Suppressor macrophage (primary cell): ENCODE measurements at regions not wholly inside any gene's neighbourhood (a gene's known extent, or its start where the extent isn't known, plus 50 kb on each side); places are given as distances from the start of the nearest gene placed in this dataset.

ENCODE experiments used
- DNase-seq, 4 experiments: peaks; one replicate each; pipeline ENCODE4 v3.0.0-alpha.2; 2020 to 2022

- peak in 2 of 4 experiments; percentile 24 to 41 for DNase-seq
These were observed 362.3 kb downstream of the WDR72 start for GRCh38 chr15:53397041-53397616.

DNA sequence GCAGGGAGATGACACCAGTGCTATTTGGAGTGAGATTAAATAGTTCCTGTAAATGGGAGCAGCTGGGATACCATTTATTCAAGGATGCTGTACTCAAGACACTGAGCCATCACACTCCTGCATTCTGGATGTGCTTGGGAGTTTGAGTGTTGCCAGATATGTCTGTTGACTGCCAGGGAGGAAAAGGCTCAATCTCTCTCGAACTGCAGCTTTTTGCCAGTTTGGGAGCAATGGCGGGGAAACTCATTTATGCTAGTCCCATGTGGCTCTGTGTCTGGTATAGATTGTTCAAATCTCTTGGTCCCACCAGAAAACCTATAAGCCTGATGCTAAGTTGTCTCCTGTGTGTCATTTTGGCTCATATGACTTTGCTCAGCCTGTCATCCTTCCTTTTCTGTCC lies 363.6 kb downstream of the WDR72 start:
- no peak for DNase-seq

GRCh38 chr15:53390549-53390948 lies 368.9 kb downstream of the WDR72 start:
- no peak for DNase-seq

- no peak for DNase-seq
These were observed 370.0 kb downstream of the WDR72 start for GRCh38 chr15:53389271-53390037.

DNA sequence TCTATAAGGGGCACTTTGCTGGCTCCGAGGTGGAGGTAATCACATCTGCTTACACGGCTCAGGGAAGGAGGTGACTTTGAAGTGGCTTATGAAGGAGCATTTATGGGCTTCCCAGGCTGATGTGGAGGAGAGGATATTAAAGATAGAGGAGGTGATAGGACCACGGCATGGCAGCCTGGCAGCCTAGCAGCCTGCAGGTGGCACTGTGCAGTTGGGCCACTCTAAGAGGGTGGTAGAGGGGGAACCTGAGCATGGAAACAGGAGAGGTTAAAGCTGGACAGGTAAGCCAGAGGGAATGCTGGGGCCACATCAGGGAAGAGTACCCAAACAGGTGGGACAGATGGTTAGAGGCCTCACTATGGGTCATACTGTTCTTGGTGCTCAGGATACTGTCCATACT lies 375.0 kb downstream of the WDR72 start:
- DNase-seq, result no peak

DNA sequence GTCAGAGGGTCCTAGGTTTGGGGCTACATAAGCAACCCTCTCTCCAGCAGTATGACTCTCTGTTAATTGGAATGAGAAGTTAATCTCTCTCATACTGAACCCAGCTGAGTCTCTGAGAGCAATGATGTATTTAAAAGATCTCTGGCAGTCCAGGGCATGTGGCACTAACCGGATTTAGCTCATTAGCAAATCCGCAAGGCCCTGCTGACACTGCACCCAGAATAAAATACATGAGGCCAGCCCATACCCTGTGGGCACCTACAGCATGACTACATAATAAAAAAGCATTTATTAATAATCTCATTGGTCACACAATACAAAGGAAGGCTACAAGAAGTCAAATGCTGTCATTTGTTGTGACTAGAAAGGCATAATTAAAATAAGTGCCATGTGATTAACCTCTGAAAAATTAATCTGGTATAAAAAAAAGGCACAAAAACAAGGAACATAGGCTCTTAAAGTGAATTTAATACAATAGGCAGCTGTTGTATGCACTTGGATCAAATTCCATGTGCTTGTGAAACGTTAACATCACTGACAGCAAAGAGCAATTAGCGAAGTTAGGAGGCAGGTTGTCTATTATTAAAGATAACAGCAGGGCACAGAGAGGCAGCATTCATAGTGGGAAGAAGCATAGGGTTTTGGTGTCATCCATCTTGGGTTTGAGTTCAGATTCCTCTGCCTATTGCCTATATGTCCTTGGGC lies 381.2 kb downstream of the WDR72 start:
- DNase-seq, result no peak

DNA sequence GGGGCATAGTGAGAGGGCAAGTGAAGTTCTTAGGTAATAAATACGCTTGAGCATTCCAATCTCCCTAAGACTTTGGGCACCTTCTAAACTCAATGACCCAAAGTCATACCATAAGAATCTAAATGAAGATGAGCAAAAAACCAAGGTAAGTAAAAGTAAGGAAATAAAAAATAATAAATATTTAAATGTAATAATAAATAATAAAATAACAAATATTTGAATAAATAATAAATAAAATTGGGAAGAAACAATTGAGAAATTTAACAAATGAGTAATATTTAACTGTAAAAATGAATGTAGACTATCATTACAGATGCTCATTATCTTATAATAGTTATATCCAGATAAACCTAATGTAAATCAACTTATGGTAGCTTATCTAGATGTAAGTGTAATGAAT lies 391.7 kb downstream of the WDR72 start:
- no peak for DNase-seq

- DNase-seq, result no peak
These were observed 398.6 kb downstream of the WDR72 start for GRCh38 chr15:53360881-53361280.

DNA sequence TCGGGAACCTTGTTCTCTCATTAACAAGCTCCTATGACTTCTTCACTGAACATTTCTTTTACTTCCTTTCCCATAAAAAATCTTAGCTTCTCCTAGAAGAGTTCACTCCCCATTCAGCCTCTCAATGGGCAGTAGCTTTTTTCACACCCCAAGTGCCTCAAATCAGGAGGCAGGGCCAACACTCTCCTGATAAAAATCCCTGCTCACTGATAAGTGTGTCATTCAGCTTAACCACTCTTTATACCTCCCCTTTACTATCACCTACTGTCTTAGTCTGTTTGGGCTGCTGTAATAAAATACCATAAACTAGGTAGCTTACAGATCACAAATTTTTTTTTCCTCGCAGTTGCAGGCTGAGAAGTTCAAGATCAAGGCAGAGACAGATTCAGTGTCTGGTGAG lies 400.4 kb downstream of the WDR72 start:
- no peak for DNase-seq

DNA sequence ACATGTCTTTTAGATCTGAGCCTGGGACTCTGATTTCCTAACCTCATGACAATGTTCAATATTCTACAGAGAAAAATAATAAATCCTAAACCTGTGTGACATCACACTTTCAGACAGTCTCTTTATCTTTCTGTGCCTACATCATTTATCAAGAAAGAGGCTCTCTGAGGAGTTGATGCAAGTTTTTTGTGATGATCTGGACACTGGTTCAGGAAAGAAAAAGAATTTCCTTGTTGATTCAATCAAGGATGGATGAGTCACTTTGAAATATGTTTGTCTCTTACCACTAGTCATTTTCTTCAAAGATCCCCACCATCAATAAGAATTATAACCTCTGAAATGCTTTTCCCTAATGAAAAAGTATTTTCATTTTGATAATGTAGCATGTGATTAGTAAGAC lies 404.6 kb downstream of the WDR72 start:
- DNase-seq, result no peak

DNA sequence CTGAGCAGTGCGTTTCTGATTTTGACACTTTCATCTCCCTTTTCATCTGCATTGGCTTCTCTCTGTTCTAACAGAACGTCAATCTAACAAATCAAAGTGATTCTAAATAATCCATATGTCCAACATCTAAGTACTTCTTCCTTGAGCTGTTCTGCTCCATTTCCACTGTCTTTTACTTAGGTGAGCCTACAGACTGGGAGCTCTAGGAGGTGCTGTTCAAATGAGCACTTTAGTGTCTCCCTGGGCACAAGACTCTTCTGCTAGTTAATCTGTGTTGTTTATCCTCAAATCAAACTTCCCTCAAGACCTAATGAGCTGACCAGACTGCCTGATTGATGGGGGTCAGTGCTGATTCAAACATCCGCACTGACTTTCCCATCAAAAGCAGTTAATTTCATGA lies 408.1 kb downstream of the WDR72 start:
- no peak for DNase-seq

DNA sequence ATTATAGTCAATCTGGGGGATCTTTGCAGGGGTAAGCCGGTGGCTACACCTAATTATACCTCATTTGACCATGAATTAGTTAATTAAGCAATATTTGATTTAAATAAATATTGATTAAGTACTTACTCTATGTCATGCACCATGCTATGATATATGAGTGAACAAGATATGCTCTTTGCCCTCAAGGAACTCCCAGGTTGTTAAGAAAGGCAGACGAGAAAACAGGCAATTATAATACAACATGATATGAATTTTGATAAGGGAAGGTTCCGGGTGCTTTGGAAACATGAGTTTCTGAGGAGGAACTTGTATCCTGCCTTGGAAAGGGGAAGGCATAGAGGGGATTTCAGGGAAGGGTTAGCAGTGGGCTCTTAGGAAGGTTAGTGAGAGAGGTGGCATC lies 412.9 kb downstream of the WDR72 start:
- DNase-seq, result no peak

DNA sequence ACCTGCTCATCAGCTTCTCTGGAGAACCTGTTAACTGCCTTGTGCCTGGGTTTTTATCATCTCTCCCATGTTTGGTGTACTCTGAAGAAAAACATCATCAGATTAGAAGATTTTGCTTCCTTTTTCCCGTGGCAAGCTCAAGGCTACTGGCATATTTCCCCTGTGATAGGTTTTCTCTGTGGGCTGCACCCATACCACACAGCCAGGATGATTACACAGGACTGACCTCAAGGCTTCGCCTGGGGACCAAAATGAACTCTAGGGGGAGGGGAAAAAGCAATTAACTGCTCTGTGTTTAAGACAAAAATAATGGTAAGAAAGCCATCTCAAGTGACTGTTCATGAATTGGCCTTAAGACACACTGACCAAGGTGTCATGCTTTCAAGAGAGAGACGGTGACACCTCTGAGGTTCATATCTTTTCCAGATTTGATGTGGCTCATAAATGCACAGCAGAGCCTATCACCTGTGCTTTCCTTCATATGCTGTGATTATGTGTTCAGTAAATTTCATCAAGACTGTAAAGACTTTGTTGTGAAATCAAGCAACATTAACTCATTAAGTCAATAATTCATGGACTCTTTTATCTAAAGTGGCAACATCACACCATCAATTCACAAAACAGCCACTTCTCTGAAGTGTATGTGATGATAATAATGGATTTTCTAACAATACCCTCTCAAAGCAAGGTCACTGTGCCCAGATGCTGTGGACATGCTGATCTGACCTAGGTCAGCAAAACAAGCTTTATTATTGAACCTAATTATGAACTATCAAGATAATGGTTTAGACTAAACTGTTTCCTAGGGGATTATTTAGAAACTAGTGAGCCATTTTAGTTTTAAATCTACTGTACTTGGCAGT lies 427.9 kb downstream of the WDR72 start:
- DNase-seq, result no peak

DNA sequence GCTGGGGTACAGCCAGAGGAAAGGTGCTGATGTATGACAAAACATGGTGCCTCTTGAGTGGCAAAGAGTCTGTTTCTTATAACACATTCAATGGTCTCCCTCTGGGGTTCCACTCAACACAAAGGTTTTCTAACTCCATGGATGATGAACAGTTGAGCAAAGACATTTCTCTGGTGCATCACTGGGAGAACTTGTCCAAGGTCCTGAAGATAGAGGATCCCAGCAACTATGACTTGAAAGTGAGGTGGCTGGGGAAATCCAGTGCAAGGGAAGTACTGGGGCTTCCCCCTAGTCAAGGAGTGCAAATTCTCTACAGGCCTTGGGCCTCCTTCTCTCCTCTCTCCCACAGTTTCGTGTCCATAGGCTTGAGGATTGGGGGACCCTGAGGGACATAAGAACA lies 431.1 kb downstream of the WDR72 start:
- DNase-seq, result peak in 1 of 4 experiments; percentile 1

DNA sequence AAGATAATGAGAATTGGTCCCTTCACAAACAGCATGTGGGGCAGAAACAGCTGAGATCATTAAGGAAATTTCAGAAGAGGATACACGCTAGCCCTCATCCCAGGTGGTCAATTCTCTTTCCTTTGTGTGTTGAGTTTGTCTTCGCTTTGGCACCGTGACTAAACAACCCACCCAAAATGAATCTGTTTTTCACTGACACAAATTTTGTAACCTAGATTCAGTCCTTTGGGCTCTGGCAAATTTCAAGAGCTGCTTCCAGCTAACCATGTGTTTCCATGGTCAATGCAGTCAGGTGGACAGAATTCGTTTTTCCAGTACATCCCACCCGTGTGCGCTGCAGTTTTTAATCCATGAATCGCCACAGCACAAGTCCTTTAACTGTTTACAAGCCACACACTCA lies 435.4 kb downstream of the WDR72 start:
- DNase-seq, result no peak

DNA sequence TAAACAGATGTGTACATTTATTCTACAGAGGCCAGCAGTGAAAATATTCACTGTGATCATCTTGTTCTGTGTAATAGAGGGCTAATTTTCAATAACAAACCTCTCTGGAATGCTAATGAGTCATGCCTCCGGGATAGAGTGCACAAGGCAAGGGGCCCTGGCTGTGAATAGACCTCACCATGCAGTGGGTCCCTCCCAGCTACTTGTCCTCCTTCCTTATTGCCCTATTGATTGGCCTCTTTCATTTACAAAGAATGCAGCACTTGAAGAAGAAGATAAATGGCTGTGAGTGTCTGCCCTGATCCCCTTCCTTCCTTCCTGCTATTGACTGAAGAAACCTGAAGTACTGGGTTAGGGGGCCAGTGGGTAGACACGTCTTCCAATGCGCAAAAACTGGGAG lies 436.3 kb downstream of the WDR72 start:
- no peak for DNase-seq

DNA sequence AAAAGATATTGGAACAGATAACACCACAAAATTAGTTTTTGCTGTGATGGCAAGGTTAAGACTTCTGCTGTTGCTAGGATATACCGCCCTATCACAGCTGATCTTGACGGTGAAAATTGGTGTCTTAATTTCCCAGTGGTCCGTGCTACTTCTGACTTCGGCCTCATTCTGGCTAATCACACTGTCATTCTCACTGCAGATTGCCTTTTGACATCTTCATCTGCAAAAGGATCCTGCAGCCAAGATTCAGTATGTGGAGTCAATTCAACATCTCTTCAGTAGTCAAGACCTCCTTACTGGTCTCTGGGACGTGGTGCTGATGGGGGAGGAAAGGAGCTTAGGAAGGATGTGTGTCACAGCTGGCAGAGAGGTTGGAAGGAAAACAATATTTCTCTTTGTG lies 438.6 kb downstream of the WDR72 start:
- no peak for DNase-seq

DNA sequence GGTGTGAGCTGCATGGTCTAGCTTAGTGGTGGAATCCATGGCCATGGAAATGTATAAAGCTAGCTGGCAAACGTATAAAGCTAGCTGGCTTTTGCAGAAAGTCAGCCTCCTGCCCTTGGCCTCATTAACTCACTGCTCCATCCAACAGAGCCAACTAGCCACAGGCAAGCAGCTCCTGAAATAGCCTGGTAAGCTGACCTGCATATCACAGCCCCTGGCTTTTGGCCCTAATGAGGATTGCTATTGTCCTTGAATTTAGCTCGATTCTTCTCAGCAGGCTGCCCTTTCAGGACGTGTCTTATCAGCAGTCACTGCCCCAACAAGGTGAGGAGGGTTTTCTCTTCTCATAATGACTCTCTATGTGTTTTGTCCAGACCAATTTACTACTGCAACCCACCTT lies 446.8 kb downstream of the WDR72 start:
- no peak for DNase-seq

- no peak for DNase-seq
These were observed 448.8 kb downstream of the WDR72 start for GRCh38 chr15:53310709-53311108.

GRCh38 chr15:53307952-53308624 lies 451.4 kb downstream of the WDR72 start:
- no peak for DNase-seq

GRCh38 chr15:53305554-53305953 lies 453.9 kb downstream of the WDR72 start:
- DNase-seq, result no peak

- no peak for DNase-seq
These were observed 454.4 kb downstream of the WDR72 start for GRCh38 chr15:53305101-53305500.

DNA sequence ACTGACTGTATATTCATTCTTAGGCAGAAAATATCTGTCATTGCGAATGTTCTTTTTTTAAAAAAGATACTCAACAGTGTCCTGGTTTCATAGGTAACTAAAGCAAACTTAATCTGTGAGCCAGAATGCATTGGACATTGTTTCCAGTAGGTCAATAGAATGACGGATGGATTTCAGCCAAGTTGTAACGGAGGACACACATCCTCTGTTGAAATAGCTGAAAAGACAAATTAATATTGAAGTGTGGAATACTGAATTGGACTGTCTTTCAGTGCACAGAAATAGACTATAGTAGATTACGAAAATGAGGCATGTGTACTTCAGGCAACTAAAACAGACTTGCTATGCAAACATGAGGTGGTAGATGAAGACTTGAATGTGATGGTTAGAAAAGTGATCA lies 461.6 kb downstream of the WDR72 start:
- no peak for DNase-seq
